ENCODE measurements at regions not wholly inside any gene's neighbourhood (a gene's known extent, or its start where the extent isn't known, plus 50 kb on each side); places are given as distances from the start of the nearest gene placed in this dataset.

DNA sequence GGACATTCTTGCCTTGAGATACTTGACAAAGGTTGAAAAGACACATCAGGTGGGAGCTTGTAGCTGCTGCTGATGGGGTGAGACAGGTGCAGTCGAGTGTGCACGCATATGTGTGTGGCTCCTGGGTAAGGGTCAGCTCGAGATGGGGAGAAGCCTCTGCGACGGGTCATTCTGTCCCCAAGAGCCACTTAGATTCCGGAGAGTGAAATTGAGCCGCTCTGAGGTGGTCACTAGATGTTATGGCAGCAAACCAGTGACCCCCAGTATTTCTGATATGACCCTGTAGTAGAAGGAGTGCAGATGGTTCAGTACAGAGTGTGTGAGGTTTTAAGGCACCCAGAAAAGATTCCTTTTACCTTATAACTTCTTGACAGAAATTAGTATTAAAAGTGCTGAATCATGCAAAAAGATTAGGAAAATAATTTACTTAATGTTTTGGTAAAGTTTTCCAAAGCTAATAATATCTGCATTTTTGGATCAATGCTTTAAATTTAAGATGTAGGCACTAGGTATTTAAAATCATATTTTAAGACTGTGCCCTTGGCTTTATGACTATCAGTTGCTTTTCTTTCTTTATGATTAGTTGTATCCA lies 241.9 kb upstream of the TOPAZ1 start:
- H3K4me3 ChIP-seq (ENCODE audit: insufficient read depth, low read depth, low read length) = no peak overlapping the region
- TF ChIP-seq BHLHE40 (IDR thresholded peaks at IDR 0.05; ENCODE audit: low read depth, low read length) (no peak), RAD21 (IDR thresholded peaks at IDR 0.05; ENCODE audit: low read length) (no peak), FOS (IDR thresholded peaks at IDR 0.05; ENCODE audit: low read depth, low read length) (no peak), MAFK (IDR thresholded peaks at IDR 0.05; ENCODE audit: low read depth, low read length) (peak; percentile 86), NFE2L2 (IDR thresholded peaks at IDR 0.05; ENCODE audit: low read depth, low read length) (peak; percentile 70)
- TF ChIP-seq, protein P1, sequence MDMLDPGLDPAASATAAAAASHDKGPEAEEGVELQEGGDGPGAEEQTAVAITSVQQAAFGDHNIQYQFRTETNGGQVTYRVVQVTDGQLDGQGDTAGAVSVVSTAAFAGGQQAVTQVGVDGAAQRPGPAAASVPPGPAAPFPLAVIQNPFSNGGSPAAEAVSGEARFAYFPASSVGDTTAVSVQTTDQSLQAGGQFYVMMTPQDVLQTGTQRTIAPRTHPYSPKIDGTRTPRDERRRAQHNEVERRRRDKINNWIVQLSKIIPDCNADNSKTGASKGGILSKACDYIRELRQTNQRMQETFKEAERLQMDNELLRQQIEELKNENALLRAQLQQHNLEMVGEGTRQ (IDR thresholded peaks at IDR 0.05; ENCODE audit: low read depth, low read length) = no peak
- TF ChIP-seq, protein P2, sequence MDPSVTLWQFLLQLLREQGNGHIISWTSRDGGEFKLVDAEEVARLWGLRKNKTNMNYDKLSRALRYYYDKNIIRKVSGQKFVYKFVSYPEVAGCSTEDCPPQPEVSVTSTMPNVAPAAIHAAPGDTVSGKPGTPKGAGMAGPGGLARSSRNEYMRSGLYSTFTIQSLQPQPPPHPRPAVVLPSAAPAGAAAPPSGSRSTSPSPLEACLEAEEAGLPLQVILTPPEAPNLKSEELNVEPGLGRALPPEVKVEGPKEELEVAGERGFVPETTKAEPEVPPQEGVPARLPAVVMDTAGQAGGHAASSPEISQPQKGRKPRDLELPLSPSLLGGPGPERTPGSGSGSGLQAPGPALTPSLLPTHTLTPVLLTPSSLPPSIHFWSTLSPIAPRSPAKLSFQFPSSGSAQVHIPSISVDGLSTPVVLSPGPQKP (IDR thresholded peaks at IDR 0.05; ENCODE audit: borderline replicate concordance, low read depth, low read length) = no peak
- BruUV-seq (replicated peaks) = no TSS peak
- no peak overlapping the region for H2BK20ac ChIP-seq (ENCODE audit: low read depth, low read length)
- H3K9me1 ChIP-seq (ENCODE audit: insufficient read depth, low read length) = no peaks in the 10 kb centered on the region
- no peak overlapping the region for H3K14ac ChIP-seq (replicated peaks; ENCODE audit: low read depth, low read length)
- no peak overlapping the region for H2AK9ac ChIP-seq (replicated peaks; ENCODE audit: low read depth, low read length, poor library complexity)
- H2BK5ac ChIP-seq (ENCODE audit: low read depth, low read length, poor library complexity, severe bottlenecking) = no peak overlapping the region
- H4K5ac ChIP-seq (ENCODE audit: low read depth, low read length) = no peak overlapping the region
- no peak overlapping the region for H2BK15ac ChIP-seq (ENCODE audit: low read depth, low read length)
- dilution Hi-C loops (cut with HindIII; ENCODE audit: low sequenced_read_pairs, unreplicated experiment) = no loop called here
- no peak overlapping the region for H3K4me2 ChIP-seq (ENCODE audit: low read depth, low read length)
- H3K23ac ChIP-seq (ENCODE audit: low read depth, low read length) = no peak overlapping the region
- H3K36me3 ChIP-seq (ENCODE audit: control insufficient read depth, insufficient read depth, low read length) = no peaks in the 10 kb centered on the region
- ChIA-PET POLR2A (ENCODE audit: unreplicated experiment) (no interaction called here), CTCF (no interaction called here)
- peak overlapping the region; percentile 54 for H2AFZ ChIP-seq (replicated peaks; ENCODE audit: low read length, poor library complexity)
- H3K27me3 ChIP-seq (ENCODE audit: control insufficient read depth, insufficient read depth, low read length) = peaks cover 62% of the 10 kb centered on the region
- H2AK5ac ChIP-seq (ENCODE audit: low read depth, low read length) = no peak overlapping the region
- H2BK120ac ChIP-seq (ENCODE audit: low read depth, low read length) = no peak overlapping the region
- no peak overlapping the region for H3K27ac ChIP-seq (ENCODE audit: insufficient read depth, low read length)
- no peaks in the 10 kb centered on the region for H4K20me1 ChIP-seq (ENCODE audit: insufficient read depth, low read length)
- no peak for ATAC-seq (ENCODE audit: low read depth)
- no peak overlapping the region for H4K8ac ChIP-seq (ENCODE audit: low read depth in 2 of 2, low read length in 2 of 2)
- WGBS, 2 experiments (ENCODE audit: extremely low coverage in 2 of 2, insufficient read length in 1 of 2) = no CpG with 5 or more reads among the region's 7 CpGs
- in situ Hi-C loops (cut with MboI; ENCODE audit: low sequenced_read_pairs) = no loop called here
- H3K4me1 ChIP-seq (ENCODE audit: control insufficient read depth, insufficient read depth, low read length) = no peaks in the 10 kb centered on the region; the same call in 1 of the 2 replicates
- DNase-seq = no peak
- no peak overlapping the region for H3K18ac ChIP-seq (ENCODE audit: low read depth, low read length)
- H3K4ac ChIP-seq (ENCODE audit: low read depth, low read length) = no peak overlapping the region
- H3K56ac ChIP-seq (ENCODE audit: extremely low read depth, insufficient read depth, low read length) = no peak overlapping the region
- no peak overlapping the region for H4K91ac ChIP-seq (ENCODE audit: insufficient read depth, low read depth, low read length)
- H3K9ac ChIP-seq (ENCODE audit: low read depth, low read length) = no peak overlapping the region
- H3K9me3 ChIP-seq (ENCODE audit: control insufficient read depth, insufficient read depth, low read length) = peaks cover 8% of the 10 kb centered on the region; the same call in 1 of the 2 replicates
- no peaks in the 10 kb centered on the region for H3K79me1 ChIP-seq (ENCODE audit: low read depth in 1 of 2, low read length in 2 of 2)
- intact Hi-C loops (cut with micrococcal nuclease) = loop anchor here (10.0 kb wide), 1 partner anchor 455 kb away; no protein-coding TSS in a partner anchor

Data from IMR-90 (cell line).